ENCODE measurements at regions not wholly inside any gene's neighbourhood (a gene's known extent, or its start where the extent isn't known, plus 50 kb on each side); places are given as distances from the start of the nearest gene placed in this dataset.

GRCh38 chr4:141311246-141312204, 90.8 kb downstream of the ZNF330 start:
- H3K4me3 ChIP-seq: no peak overlapping the region
- no peaks in the 10 kb centered on the region for H3K4me1 ChIP-seq (ENCODE audit: control insufficient read depth in 5 of 5, insufficient read depth in 5 of 5, low read length in 5 of 5)
- WGBS, 2 donors: 39 to 66% methylated on average over 5 of the region's 5 CpGs
- no peaks in the 10 kb centered on the region for H3K9me3 ChIP-seq (ENCODE audit: control insufficient read depth in 4 of 4, insufficient read depth in 3 of 4, low read length in 3 of 4)
- H3K27ac ChIP-seq (ENCODE audit: low read depth in 1 of 2, low read length in 1 of 2): no peak overlapping the region
- H3K36me3 ChIP-seq (ENCODE audit: control insufficient read depth in 4 of 4, insufficient read depth in 4 of 4, low read length in 4 of 4): no peaks in the 10 kb centered on the region
- peaks cover 0 to 2% (median 0%) of the 10 kb centered on the region in 3 donors for H3K27me3 ChIP-seq (ENCODE audit: control insufficient read depth in 3 of 3, insufficient read depth in 3 of 3, low read length in 2 of 3)
- no peak overlapping the region for H3K9ac ChIP-seq (ENCODE audit: insufficient read depth in 1 of 2, low read length in 2 of 2)
- no peak for ATAC-seq (ENCODE audit: insufficient read depth, low FRiP score)
- no peak for DNase-seq
- TF ChIP-seq, protein P1, sequence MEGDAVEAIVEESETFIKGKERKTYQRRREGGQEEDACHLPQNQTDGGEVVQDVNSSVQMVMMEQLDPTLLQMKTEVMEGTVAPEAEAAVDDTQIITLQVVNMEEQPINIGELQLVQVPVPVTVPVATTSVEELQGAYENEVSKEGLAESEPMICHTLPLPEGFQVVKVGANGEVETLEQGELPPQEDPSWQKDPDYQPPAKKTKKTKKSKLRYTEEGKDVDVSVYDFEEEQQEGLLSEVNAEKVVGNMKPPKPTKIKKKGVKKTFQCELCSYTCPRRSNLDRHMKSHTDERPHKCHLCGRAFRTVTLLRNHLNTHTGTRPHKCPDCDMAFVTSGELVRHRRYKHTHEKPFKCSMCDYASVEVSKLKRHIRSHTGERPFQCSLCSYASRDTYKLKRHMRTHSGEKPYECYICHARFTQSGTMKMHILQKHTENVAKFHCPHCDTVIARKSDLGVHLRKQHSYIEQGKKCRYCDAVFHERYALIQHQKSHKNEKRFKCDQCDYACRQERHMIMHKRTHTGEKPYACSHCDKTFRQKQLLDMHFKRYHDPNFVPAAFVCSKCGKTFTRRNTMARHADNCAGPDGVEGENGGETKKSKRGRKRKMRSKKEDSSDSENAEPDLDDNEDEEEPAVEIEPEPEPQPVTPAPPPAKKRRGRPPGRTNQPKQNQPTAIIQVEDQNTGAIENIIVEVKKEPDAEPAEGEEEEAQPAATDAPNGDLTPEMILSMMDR (IDR thresholded peaks at IDR 0.05; ENCODE audit: control extremely low read depth, extremely low read depth): no peak

GRCh38 chr4:141314627-141315026, 93.9 kb downstream of the ZNF330 start:
- TF ChIP-seq, protein P1 (IDR thresholded peaks at IDR 0.05; ENCODE audit: control extremely low read depth, extremely low read depth): no peak
- no peaks in the 10 kb centered on the region for H3K36me3 ChIP-seq (ENCODE audit: control insufficient read depth in 4 of 4, insufficient read depth in 4 of 4, low read length in 4 of 4)
- DNase-seq (no peak), ATAC-seq (ENCODE audit: insufficient read depth, low FRiP score) (no peak)
- 77 to 91% methylated on average over 1 of the region's 1 CpG for WGBS, 2 donors
- no peaks in the 10 kb centered on the region for H3K9me3 ChIP-seq (ENCODE audit: control insufficient read depth in 4 of 4, insufficient read depth in 3 of 4, low read length in 3 of 4)
- H3K27ac ChIP-seq (ENCODE audit: low read depth in 1 of 2, low read length in 1 of 2): no peak overlapping the region
- H3K4me3 ChIP-seq: no peak overlapping the region
- H3K9ac ChIP-seq (ENCODE audit: insufficient read depth in 1 of 2, low read length in 2 of 2): no peak overlapping the region
- no peaks in the 10 kb centered on the region for H3K4me1 ChIP-seq (ENCODE audit: control insufficient read depth in 5 of 5, insufficient read depth in 5 of 5, low read length in 5 of 5)
- no peaks in the 10 kb centered on the region for H3K27me3 ChIP-seq (ENCODE audit: control insufficient read depth in 3 of 3, insufficient read depth in 3 of 3, low read length in 2 of 3)

GRCh38 chr4:141328560-141329173, 108.0 kb downstream of the ZNF330 start:
- no peaks in the 10 kb centered on the region for H3K36me3 ChIP-seq (ENCODE audit: control insufficient read depth in 4 of 4, insufficient read depth in 4 of 4, low read length in 4 of 4)
- H3K4me1 ChIP-seq (ENCODE audit: control insufficient read depth in 5 of 5, insufficient read depth in 5 of 5, low read length in 5 of 5): peaks cover 0 to 15% (median 0%) of the 10 kb centered on the region in 5 donors
- no peaks in the 10 kb centered on the region for H3K9me3 ChIP-seq (ENCODE audit: control insufficient read depth in 4 of 4, insufficient read depth in 3 of 4, low read length in 3 of 4)
- no peak overlapping the region for H3K27ac ChIP-seq (ENCODE audit: low read depth in 1 of 2, low read length in 1 of 2)
- TF ChIP-seq, protein P1 (IDR thresholded peaks at IDR 0.05; ENCODE audit: control extremely low read depth, extremely low read depth): no peak
- no peak for ATAC-seq (ENCODE audit: insufficient read depth, low FRiP score)
- DNase-seq: no peak
- H3K9ac ChIP-seq (ENCODE audit: insufficient read depth in 1 of 2, low read length in 2 of 2): no peak overlapping the region
- WGBS, 2 donors: 79 to 84% methylated on average over 6 of the region's 6 CpGs
- H3K27me3 ChIP-seq (ENCODE audit: control insufficient read depth in 3 of 3, insufficient read depth in 3 of 3, low read length in 2 of 3): no peaks in the 10 kb centered on the region
- no peak overlapping the region for H3K4me3 ChIP-seq

Data from lung (tissue), 11 donors.